Rectal smooth muscle tissue (tissue), 1 donor: ENCODE measurements at regions not wholly inside any gene's neighbourhood (a gene's known extent, or its start where the extent isn't known, plus 50 kb on each side); places are given as distances from the start of the nearest gene placed in this dataset.

Source experiments
- H3K27ac ChIP-seq: one replicate; pipeline ENCODE4 v1.7.0; 2013; ENCODE audit warnings: low read depth, low read length, inconsistent platforms
- H3K27me3 ChIP-seq: one replicate; pipeline ENCODE4 v1.7.0; 2013; ENCODE audit warnings: low read length; ENCODE audit not compliant: control insufficient read depth, insufficient read depth
- H3K36me3 ChIP-seq: one replicate; pipeline ENCODE4 v1.7.0; 2013; ENCODE audit warnings: low read length; ENCODE audit not compliant: control insufficient read depth, insufficient read depth
- H3K4me1 ChIP-seq: one replicate; pipeline ENCODE4 v1.7.0; 2013; ENCODE audit warnings: low read length; ENCODE audit not compliant: control insufficient read depth, insufficient read depth
- H3K4me3 ChIP-seq: one replicate; pipeline ENCODE4 v1.7.0; 2013; ENCODE audit warnings: low read length
- H3K9ac ChIP-seq: one replicate; pipeline ENCODE4 v1.7.0; 2013; ENCODE audit warnings: low read length

GRCh38 chr17:79680318-79680695 lies 50.4 kb upstream of the ENPP7 start:
- peaks cover 3% of the 10 kb centered on the region for H3K27me3 ChIP-seq
- no peak overlapping the region for H3K27ac ChIP-seq
- H3K9ac ChIP-seq = no peak overlapping the region
- no peak overlapping the region for H3K4me3 ChIP-seq
- H3K36me3 ChIP-seq = no peaks in the 10 kb centered on the region
- no peaks in the 10 kb centered on the region for H3K4me1 ChIP-seq

- H3K4me3 ChIP-seq = no peak overlapping the region
- H3K27me3 ChIP-seq = peaks cover 3% of the 10 kb centered on the region
- H3K36me3 ChIP-seq = no peaks in the 10 kb centered on the region
- H3K4me1 ChIP-seq = no peaks in the 10 kb centered on the region
- no peak overlapping the region for H3K9ac ChIP-seq
- H3K27ac ChIP-seq = no peak overlapping the region
Measured at GRCh38 chr17:79679631-79680317, 51.0 kb upstream of the ENPP7 start.

DNA sequence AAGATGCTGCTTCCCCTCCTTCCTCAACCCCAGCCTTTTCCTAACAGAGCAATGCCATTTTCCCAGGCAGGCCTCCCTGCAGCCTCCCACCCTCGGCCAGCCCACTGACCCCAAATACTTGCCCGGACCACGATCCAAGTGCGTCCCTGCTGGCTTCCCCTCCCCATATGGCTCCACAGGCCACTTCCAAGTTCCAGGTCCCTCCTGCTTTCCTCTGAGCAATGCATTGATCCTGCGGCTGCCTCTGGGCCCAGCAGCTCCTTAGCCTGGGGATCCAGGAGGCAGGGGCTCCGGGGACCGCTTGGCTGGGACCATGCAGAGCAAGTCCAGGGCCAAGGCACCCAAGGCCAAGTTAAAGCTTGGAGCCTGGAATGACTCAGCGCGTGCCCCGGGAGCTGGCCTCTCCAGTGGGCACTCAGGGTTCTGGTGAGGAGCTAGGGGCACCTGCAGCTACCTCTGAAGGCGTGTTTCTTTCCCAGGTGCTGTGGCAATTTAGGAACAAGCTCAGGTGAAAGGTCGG lies 51.9 kb upstream of the ENPP7 start:
- Histone ChIP-seq H3K27me3 (peaks cover 3% of the 10 kb centered on the region), H3K27ac (no peak overlapping the region), H3K36me3 (no peaks in the 10 kb centered on the region), H3K9ac (no peak overlapping the region), H3K4me3 (no peak overlapping the region), H3K4me1 (no peaks in the 10 kb centered on the region)

DNA sequence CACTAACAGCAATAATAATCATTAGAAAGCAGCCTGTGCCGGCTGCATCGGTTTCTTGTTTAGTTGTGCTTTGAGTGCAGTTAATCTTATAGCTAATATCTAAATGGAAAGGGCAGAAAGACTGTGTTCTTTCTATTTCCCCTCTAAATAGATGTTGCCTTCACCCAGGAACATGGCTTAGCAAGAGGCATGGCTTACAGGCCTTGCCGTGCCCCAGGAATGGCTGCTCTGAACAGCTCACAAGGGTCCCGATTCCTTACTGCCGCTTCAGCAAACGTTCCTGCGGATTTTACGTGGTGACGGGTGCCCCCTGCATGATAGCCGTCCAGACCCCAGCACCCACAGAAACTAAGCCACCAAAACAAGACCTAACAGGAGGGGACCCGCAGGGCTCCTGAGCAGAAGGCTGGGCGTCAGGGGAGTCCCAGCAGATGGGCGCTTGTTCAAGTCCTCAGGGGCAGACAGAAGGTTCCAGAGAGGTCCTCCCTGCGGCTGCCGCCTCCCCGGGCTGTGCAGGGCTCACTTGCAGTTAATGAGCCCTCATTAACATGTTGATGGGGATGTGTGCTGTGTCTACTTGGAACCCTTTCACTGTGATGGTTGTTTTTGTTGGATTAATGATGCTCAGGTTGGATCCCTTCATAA lies 52.5 kb upstream of the ENPP7 start:
- Histone ChIP-seq H3K27me3 (peaks cover 3% of the 10 kb centered on the region), H3K36me3 (no peaks in the 10 kb centered on the region), H3K27ac (no peak overlapping the region), H3K4me3 (no peak overlapping the region), H3K9ac (no peak overlapping the region), H3K4me1 (no peaks in the 10 kb centered on the region)

DNA sequence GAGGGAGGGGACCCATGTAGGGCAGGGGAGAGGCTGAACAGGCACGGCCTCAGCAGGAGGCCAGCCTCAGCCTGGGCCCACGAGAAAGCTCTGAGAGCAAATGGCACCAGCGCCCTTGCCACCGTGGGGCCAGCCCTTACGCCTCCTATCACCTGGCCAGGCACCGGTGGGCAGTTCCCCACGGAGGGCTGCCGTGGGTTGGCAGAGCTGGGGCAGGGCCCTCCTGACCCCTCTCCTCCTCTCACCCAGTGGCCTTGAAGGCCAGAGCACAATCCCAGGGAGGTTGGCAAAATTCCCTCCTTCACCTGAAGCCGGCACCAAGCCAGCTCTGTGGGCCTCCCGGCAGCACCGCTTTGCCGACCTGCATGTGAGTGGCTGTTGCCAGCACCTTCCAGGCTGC lies 53.1 kb upstream of the ENPP7 start:
- Histone ChIP-seq H3K4me1 (no peaks in the 10 kb centered on the region), H3K27me3 (peaks cover 3% of the 10 kb centered on the region), H3K9ac (no peak overlapping the region), H3K36me3 (no peaks in the 10 kb centered on the region), H3K27ac (no peak overlapping the region), H3K4me3 (no peak overlapping the region)

GRCh38 chr17:79676796-79677195 lies 53.9 kb upstream of the ENPP7 start:
- no peak overlapping the region for H3K4me3 ChIP-seq
- H3K27me3 ChIP-seq = peaks cover under 1% of the 10 kb centered on the region

DNA sequence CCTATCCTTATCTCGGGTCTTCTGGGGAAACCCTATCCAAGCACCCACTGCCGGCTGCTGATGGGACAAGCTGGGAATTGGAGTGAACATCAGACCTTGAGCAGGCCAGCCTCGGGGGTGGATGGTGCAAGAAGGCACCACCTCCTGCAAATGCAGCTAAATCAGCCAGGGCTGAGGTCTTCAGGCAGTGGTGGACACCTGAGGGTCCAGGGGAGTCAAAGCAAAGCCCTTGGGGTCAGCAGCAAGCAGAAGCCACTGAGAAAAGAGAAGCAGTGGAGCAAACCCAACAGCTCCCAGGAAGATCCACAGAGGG lies 55.4 kb upstream of the ENPP7 start:
- no peaks in the 10 kb centered on the region for H3K36me3 ChIP-seq
- H3K4me3 ChIP-seq = no peak overlapping the region
- H3K4me1 ChIP-seq = peaks cover 7% of the 10 kb centered on the region
- H3K27ac ChIP-seq = no peak overlapping the region
- H3K27me3 ChIP-seq = no peaks in the 10 kb centered on the region
- no peak overlapping the region for H3K9ac ChIP-seq

More at GRCh38 chr17:79676796-79677195, 53.9 kb upstream of the ENPP7 start:
- Histone ChIP-seq H3K9ac (no peak overlapping the region), H3K4me1 (no peaks in the 10 kb centered on the region), H3K36me3 (no peaks in the 10 kb centered on the region), H3K27ac (no peak overlapping the region)

GRCh38 chr17:79674506-79675412 lies 56.0 kb upstream of the ENPP7 start:
- H3K27me3 ChIP-seq = no peaks in the 10 kb centered on the region

DNA sequence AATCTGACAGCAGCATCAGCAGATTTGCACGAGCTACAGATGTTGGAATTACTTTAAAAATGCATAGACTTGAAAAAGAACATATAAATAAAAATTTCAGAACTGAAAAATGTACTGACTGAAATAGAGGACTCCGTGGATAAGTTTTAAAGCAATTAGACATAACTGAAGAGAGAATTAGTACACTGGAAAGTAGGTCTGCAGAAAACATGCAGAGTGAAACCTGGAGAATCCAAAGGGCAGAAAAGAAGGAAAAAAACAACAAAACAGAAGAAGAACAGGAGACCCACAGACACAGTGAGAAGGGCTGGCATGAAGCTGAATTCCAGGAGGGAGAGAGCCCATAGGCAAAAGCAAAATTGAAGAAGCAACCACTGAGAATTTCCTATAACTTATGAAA lies 57.2 kb upstream of the ENPP7 start:
- Histone ChIP-seq H3K4me1 (peaks cover 16% of the 10 kb centered on the region), H3K9ac (no peak overlapping the region), H3K36me3 (no peaks in the 10 kb centered on the region), H3K4me3 (no peak overlapping the region), H3K27me3 (no peaks in the 10 kb centered on the region), H3K27ac (no peak overlapping the region)

More at GRCh38 chr17:79674506-79675412, 56.0 kb upstream of the ENPP7 start:
- Histone ChIP-seq H3K4me1 (peaks cover 13% of the 10 kb centered on the region), H3K9ac (no peak overlapping the region), H3K36me3 (no peaks in the 10 kb centered on the region), H3K27ac (no peak overlapping the region), H3K4me3 (no peak overlapping the region)

GRCh38 chr17:79672496-79672895 lies 58.2 kb upstream of the ENPP7 start:
- H3K9ac ChIP-seq = no peak overlapping the region
- peaks cover 16% of the 10 kb centered on the region for H3K4me1 ChIP-seq
- H3K27ac ChIP-seq = no peak overlapping the region
- H3K27me3 ChIP-seq = no peaks in the 10 kb centered on the region
- H3K36me3 ChIP-seq = no peaks in the 10 kb centered on the region
- H3K4me3 ChIP-seq = no peak overlapping the region

DNA sequence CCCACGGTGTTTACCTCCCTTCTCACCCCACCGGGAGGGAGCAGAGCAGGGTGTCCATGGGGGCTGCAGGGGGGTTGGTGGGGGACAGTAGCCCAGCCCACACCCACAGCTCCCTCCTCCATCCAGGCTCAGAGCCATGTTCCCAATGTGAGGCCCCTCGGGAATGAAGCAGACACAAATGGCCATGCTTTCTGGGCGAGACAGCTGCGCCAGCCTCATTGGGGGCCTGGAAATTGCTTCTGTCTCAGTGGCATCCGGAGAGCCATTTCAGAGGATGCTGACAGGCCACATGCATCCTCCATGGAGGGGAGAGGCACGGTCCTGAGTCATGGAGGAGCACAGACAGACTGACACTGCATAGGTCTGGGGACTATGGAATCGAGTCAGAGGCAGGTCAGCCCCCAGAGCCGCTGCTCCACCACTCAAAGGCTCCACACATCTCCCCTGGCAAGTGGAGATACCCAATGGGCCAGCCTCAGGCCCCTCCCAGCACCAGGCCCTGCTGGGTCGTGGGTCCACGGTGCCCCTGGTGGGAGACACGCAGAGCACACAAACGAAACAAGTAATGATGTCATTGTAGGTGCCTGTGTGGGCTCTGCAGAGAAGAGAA lies 59.6 kb upstream of the ENPP7 start:
- Histone ChIP-seq H3K27me3 (no peaks in the 10 kb centered on the region), H3K4me1 (peaks cover 16% of the 10 kb centered on the region), H3K9ac (no peak overlapping the region), H3K27ac (peak overlapping the region; percentile 28), H3K36me3 (no peaks in the 10 kb centered on the region), H3K4me3 (no peak overlapping the region)

DNA sequence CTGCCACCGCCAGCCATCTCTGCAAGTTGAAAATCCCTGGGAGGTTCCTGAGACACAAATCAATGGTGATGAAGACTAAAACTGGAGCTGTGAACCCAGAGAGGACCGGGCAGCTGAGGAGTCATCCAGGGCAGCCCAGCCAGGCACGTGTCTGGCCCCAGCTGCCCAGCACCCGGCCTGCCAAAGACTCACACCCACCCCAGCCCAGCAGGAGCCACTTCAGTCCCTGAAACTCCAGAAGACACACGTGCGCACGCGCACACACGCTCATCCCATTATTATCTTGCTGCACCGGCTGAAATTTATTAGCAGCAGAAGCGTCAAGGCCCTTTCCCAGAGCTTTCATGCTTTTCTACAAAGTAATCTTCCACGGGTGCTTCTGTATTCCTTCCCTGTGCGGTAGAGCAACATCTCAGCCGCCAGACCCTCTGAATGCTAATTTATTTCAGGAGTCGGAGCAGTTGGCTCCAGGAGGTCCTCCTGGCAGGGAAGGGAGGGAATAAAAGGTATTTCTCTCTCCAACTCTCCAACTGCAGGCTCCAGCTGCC lies 59.8 kb upstream of the RBFOX3 start:
- Histone ChIP-seq H3K4me3 (no peak overlapping the region), H3K27ac (no peak overlapping the region), H3K27me3 (no peaks in the 10 kb centered on the region), H3K9ac (no peak overlapping the region), H3K36me3 (no peaks in the 10 kb centered on the region), H3K4me1 (peaks cover 21% of the 10 kb centered on the region)
